GM19239 (cell line): ENCODE measurements at regions not wholly inside any gene's neighbourhood (a gene's known extent, or its start where the extent isn't known, plus 50 kb on each side); places are given as distances from the start of the nearest gene placed in this dataset.
"Not testable (repeated sequence)": the region's sequence is repeated elsewhere in the genome, so short reads cannot be mapped to it uniquely, and the experiment has no call there.

ENCODE experiments used
- DNase-seq: peaks from one replicate; pipeline ENCODE4 v3.0.0; 2011; ENCODE audit warnings: low spot score; ENCODE audit not compliant: insufficient read length
- FAIRE-seq: peaks from 2 replicates; lab custom pipeline; 2011; peaks lifted over from hg19 to GRCh38; lab: Jason Lieb, UNC

GRCh38 chr3:33919312-33920120 is 121.1 kb downstream of the PDCD6IP start:
- DNase-seq (no peak), FAIRE-seq (no peak)

GRCh38 chr3:33920511-33920910 is 122.1 kb downstream of the PDCD6IP start:
- DNase-seq, result no peak
- FAIRE-seq, result no peak

- FAIRE-seq (no peak), DNase-seq (no peak)
Measured at GRCh38 chr3:33921608-33922007, 123.2 kb downstream of the PDCD6IP start.

- DNase-seq (no peak), FAIRE-seq (no peak)
Measured at GRCh38 chr3:33926998-33927605, 128.7 kb downstream of the PDCD6IP start.

GRCh38 chr3:33929813-33930212 is 131.4 kb downstream of the PDCD6IP start:
- FAIRE-seq, result no peak
- no peak for DNase-seq

GRCh38 chr3:33931512-33931911 is 133.1 kb downstream of the PDCD6IP start:
- DNase-seq (no peak), FAIRE-seq (no peak)

- no peak for FAIRE-seq
- DNase-seq, result no peak
Measured at GRCh38 chr3:33932010-33932764, 133.8 kb downstream of the PDCD6IP start.

GRCh38 chr3:33936171-33936920 is 137.9 kb downstream of the PDCD6IP start:
- FAIRE-seq (no peak), DNase-seq (no peak)

- no peak for DNase-seq
- FAIRE-seq, result no peak
Measured at GRCh38 chr3:33936921-33937525, 138.6 kb downstream of the PDCD6IP start.

GRCh38 chr3:33937628-33938027 is 139.2 kb downstream of the PDCD6IP start:
- FAIRE-seq (no peak), DNase-seq (no peak)

- no peak for DNase-seq
- FAIRE-seq, result no peak
Measured at GRCh38 chr3:33940149-33940548, 141.7 kb downstream of the PDCD6IP start.

GRCh38 chr3:33940736-33941135 is 142.3 kb downstream of the PDCD6IP start:
- no peak for DNase-seq

GRCh38 chr3:33941804-33942203 is 143.4 kb downstream of the PDCD6IP start:
- DNase-seq (no peak), FAIRE-seq (no peak)

More at GRCh38 chr3:33940736-33941135, 142.3 kb downstream of the PDCD6IP start:
- no peak for FAIRE-seq

GRCh38 chr3:33942483-33943150 is 144.2 kb downstream of the PDCD6IP start:
- DNase-seq, result no peak
- no peak for FAIRE-seq

- FAIRE-seq (no peak), DNase-seq (no peak)
Measured at GRCh38 chr3:33943277-33943676, 144.8 kb downstream of the PDCD6IP start.

- DNase-seq, FAIRE-seq: not testable (repeated sequence)
Measured at GRCh38 chr3:33946612-33947011, 148.2 kb downstream of the PDCD6IP start.

GRCh38 chr3:33947272-33948195 is 149.1 kb downstream of the PDCD6IP start:
- DNase-seq, result no peak
- FAIRE-seq, result no peak

- FAIRE-seq (no peak), DNase-seq (no peak)
Measured at GRCh38 chr3:33949074-33949473, 150.6 kb downstream of the PDCD6IP start.
